ENCODE measurements at regions not wholly inside any gene's neighbourhood (a gene's known extent, or its start where the extent isn't known, plus 50 kb on each side); places are given as distances from the start of the nearest gene placed in this dataset.

DNA sequence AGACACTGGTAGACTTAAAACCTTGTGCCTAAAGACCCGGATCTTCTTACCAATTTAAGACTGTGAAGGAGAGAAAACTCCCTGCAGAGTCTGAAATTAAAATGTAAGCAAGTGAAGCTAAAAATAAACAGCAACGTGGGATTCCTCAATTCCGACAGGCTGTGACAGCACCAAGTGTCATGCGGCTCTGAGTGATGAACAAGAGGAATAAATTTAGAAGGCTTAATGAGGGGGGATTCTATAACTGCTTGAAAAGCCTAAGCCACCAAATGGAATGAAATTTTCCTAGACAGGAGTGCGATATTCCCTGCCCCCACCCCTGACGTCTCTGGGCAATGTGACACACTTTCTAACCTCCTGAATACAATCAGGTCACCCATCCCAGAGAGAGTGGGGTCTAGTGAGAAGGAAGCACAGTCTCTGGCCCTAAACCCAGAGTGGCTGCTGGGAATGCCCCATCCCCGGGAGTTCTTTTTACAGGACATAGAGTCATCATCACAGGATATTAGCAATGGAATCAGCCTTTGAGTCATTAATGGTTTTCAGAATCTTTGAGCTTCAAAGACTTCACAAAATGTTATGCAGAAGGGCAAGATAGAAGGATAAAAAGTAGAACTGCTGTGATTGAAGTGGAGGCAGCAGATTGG lies 114.3 kb downstream of the EDEM1 start:
- Histone ChIP-seq H3K4me3 (no peak overlapping the region), H3K36me3 (no peaks in the 10 kb centered on the region), H3K4me1 (ENCODE audit: control insufficient read depth in 1 of 2, low read depth in 2 of 2) (no peaks in the 10 kb centered on the region), H3K27me3 (replicated peaks; ENCODE audit: insufficient read depth) (no peaks in the 10 kb centered on the region), H3K9me3 (no peaks in the 10 kb centered on the region), H3K27ac (no peak overlapping the region)
- TF ChIP-seq, protein P1, sequence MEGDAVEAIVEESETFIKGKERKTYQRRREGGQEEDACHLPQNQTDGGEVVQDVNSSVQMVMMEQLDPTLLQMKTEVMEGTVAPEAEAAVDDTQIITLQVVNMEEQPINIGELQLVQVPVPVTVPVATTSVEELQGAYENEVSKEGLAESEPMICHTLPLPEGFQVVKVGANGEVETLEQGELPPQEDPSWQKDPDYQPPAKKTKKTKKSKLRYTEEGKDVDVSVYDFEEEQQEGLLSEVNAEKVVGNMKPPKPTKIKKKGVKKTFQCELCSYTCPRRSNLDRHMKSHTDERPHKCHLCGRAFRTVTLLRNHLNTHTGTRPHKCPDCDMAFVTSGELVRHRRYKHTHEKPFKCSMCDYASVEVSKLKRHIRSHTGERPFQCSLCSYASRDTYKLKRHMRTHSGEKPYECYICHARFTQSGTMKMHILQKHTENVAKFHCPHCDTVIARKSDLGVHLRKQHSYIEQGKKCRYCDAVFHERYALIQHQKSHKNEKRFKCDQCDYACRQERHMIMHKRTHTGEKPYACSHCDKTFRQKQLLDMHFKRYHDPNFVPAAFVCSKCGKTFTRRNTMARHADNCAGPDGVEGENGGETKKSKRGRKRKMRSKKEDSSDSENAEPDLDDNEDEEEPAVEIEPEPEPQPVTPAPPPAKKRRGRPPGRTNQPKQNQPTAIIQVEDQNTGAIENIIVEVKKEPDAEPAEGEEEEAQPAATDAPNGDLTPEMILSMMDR (IDR thresholded peaks at IDR 0.05) = no peak
- DNase-seq (ENCODE audit: low spot score) = no peak
- no peak for ATAC-seq (ENCODE audit: insufficient number of reproducible peaks, low FRiP score, low read depth)

DNA sequence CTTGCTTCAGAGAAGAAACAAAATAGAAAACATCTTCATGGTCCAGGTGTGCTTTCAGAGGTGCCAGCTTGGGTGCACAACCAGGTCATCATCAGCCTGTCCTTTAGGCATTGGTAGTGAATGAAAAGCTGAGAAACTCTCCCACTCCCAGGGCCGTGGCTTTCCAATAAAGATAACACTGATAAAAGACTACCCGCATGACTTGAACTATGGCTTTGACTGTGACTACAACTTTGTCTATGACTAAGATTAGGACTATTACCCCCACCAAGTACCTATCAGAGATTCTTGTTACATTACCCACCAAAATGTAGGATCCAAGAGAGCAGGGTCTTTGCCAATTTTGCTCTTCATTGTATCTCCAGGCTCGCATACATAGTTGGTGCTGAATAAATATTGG lies 115.2 kb downstream of the EDEM1 start:
- H3K4me1 ChIP-seq (ENCODE audit: control insufficient read depth in 1 of 2, low read depth in 2 of 2) = no peaks in the 10 kb centered on the region
- H3K36me3 ChIP-seq = no peaks in the 10 kb centered on the region
- H3K9me3 ChIP-seq = no peaks in the 10 kb centered on the region
- H3K27ac ChIP-seq = no peak overlapping the region
- H3K4me3 ChIP-seq = no peak overlapping the region
- H3K27me3 ChIP-seq (replicated peaks; ENCODE audit: insufficient read depth) = no peaks in the 10 kb centered on the region
- ATAC-seq (ENCODE audit: insufficient number of reproducible peaks, low FRiP score, low read depth) = no peak
- no peak for DNase-seq (ENCODE audit: low spot score)
- TF ChIP-seq, protein P1 (IDR thresholded peaks at IDR 0.05) = no peak

DNA sequence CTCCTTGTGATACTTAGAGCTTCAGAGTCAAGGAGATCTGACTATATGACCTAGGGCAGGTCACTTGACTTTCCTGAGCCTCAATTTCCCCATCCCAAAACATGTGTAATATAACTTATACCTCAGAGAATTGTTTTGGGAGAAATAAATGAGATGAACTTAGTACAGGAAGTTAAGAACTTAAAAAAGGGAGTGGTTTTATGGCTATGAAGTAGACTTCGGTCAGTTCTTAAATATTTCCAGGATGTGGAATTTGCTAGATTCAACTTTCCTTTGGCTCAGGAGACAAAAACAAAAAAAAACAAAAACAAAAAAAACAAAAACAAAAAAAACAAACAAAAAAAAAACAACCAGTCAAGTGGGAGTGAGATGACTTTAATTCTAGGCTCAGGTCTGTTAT lies 116.7 kb downstream of the EDEM1 start:
- TF ChIP-seq, protein P1 (IDR thresholded peaks at IDR 0.05) = no peak
- H3K36me3 ChIP-seq = no peaks in the 10 kb centered on the region
- DNase-seq (ENCODE audit: low spot score) = no peak
- no peak overlapping the region for H3K4me3 ChIP-seq
- no peak overlapping the region for H3K27ac ChIP-seq
- no peaks in the 10 kb centered on the region for H3K4me1 ChIP-seq (ENCODE audit: control insufficient read depth in 1 of 2, low read depth in 2 of 2)
- H3K27me3 ChIP-seq (replicated peaks; ENCODE audit: insufficient read depth) = no peaks in the 10 kb centered on the region
- no peaks in the 10 kb centered on the region for H3K9me3 ChIP-seq
- no peak for ATAC-seq (ENCODE audit: insufficient number of reproducible peaks, low FRiP score, low read depth)

DNA sequence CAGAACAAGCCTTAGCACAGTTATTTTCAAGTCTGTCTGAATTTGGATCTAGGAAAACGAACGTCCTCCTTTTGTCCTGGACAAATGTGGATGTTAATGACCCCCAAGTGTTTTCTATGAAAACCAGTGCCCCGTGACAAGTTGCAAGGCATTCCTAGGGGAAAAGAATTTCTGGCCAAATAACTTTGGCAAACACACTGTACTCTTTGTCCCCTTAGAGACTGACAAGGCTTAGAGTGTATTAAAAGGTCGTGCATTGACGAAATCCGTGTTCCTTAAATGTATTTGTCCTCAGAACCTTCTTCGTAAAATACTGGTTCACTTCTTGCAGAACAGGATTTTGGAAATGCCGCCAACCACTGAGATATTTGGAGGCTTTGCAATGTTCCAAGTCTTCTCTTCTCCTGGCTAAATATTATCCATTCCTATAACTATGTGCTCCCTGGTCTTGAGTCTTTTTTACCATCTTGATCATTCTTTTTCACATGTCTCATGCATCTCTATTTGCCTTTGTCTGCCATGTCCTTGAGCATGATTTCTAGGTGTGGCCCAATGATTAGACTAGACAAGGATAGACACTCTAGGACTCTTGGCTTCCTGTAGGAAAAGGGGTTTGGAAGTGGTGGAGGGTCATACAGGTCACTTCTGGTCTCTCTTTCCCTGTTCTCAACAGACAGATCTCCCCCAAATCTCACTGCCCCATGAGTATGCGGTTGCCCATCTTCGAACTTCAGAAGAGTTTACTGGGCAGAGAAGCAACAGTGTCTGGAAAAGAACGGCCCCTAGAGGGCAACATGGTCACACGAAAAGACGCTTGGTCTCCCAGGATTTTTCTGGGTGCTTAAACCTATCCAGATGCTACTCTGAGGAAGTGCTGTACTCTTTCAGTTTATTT lies 117.5 kb downstream of the EDEM1 start:
- Histone ChIP-seq H3K4me3 (no peak overlapping the region), H3K36me3 (no peaks in the 10 kb centered on the region), H3K27me3 (replicated peaks; ENCODE audit: insufficient read depth) (no peaks in the 10 kb centered on the region), H3K27ac (no peak overlapping the region), H3K4me1 (ENCODE audit: control insufficient read depth in 1 of 2, low read depth in 2 of 2) (no peaks in the 10 kb centered on the region), H3K9me3 (no peaks in the 10 kb centered on the region)
- TF ChIP-seq, protein P1 (IDR thresholded peaks at IDR 0.05) = no peak
- peak; percentile 37 for ATAC-seq (ENCODE audit: insufficient number of reproducible peaks, low FRiP score, low read depth)
- no peak for DNase-seq (ENCODE audit: low spot score)

DNA sequence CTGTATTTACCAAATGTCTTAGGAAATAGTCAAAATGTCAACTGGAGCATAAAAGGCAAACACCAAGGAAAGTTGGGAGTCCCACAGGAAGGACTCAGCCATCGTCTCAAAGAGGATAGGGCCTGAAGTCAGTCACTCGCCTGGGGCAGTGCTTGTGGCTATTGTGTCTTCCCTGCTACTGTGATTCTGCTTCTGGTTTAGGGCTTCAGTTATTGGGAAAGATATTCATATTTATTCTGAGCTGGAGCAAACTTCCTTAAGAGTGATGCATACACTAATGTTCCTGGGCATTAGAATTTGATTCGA lies 118.1 kb downstream of the EDEM1 start:
- H3K36me3 ChIP-seq = no peaks in the 10 kb centered on the region
- no peaks in the 10 kb centered on the region for H3K9me3 ChIP-seq
- H3K4me1 ChIP-seq (ENCODE audit: control insufficient read depth in 1 of 2, low read depth in 2 of 2) = no peaks in the 10 kb centered on the region
- no peak for DNase-seq (ENCODE audit: low spot score)
- ATAC-seq (ENCODE audit: insufficient number of reproducible peaks, low FRiP score, low read depth) = no peak
- H3K27ac ChIP-seq = no peak overlapping the region
- TF ChIP-seq, protein P1 (IDR thresholded peaks at IDR 0.05) = no peak
- H3K4me3 ChIP-seq = no peak overlapping the region
- no peaks in the 10 kb centered on the region for H3K27me3 ChIP-seq (replicated peaks; ENCODE audit: insufficient read depth)
